ENCODE measurements at regions not wholly inside any gene's neighbourhood (a gene's known extent, or its start where the extent isn't known, plus 50 kb on each side); places are given as distances from the start of the nearest gene placed in this dataset.
A peak's percentile ranks its signal among the peaks of the same experiment; 100 is the strongest.

DNA sequence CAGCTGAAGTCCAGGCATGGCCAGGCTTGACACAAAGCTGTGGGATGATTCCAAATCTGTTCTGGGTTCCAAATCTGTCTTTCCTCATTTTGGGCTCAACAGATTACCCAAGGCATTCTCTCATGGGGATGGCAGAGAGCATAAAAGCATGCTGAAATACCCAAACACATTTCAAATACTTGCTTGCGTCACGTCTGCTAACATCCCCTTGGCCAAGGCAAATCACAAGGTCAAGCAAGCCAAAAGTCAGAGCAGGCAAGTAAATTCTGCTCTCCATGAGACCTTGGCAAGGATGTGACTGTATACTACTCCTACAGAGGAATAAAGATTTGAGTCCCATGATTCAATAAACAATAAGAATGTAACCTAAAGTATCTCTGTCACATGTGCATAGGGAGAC is 306.7 kb downstream of the EPB41L4A start:
- no peaks in the 10 kb centered on the region for H3K36me3 ChIP-seq (ENCODE audit: insufficient read depth, low read length)
- H3K4me1 ChIP-seq (ENCODE audit: insufficient read depth, low read length) = no peaks in the 10 kb centered on the region
- TF ChIP-seq, protein P1, sequence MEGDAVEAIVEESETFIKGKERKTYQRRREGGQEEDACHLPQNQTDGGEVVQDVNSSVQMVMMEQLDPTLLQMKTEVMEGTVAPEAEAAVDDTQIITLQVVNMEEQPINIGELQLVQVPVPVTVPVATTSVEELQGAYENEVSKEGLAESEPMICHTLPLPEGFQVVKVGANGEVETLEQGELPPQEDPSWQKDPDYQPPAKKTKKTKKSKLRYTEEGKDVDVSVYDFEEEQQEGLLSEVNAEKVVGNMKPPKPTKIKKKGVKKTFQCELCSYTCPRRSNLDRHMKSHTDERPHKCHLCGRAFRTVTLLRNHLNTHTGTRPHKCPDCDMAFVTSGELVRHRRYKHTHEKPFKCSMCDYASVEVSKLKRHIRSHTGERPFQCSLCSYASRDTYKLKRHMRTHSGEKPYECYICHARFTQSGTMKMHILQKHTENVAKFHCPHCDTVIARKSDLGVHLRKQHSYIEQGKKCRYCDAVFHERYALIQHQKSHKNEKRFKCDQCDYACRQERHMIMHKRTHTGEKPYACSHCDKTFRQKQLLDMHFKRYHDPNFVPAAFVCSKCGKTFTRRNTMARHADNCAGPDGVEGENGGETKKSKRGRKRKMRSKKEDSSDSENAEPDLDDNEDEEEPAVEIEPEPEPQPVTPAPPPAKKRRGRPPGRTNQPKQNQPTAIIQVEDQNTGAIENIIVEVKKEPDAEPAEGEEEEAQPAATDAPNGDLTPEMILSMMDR (IDR thresholded peaks at IDR 0.05; ENCODE audit: extremely low read depth, low read depth, low read length) = no peak
- no peaks in the 10 kb centered on the region for H3K79me2 ChIP-seq (ENCODE audit: insufficient read depth, low read length)
- DNase-seq (ENCODE audit: insufficient read length, low spot score, missing footprints) = no peak
- H3K4me2 ChIP-seq (ENCODE audit: insufficient read depth, low read length) = no peak overlapping the region
- H3K27me3 ChIP-seq (ENCODE audit: insufficient read depth, low read length) = no peaks in the 10 kb centered on the region
- no peaks in the 10 kb centered on the region for H4K20me1 ChIP-seq (ENCODE audit: insufficient read depth, low read length)
- H3K9me3 ChIP-seq (ENCODE audit: low read depth, low read length) = no peaks in the 10 kb centered on the region
- no peak overlapping the region for H3K27ac ChIP-seq (ENCODE audit: low read depth, low read length)
- H2AFZ ChIP-seq (ENCODE audit: low read length) = no peak overlapping the region
- no peak overlapping the region for H3K4me3 ChIP-seq (ENCODE audit: insufficient read depth, low read length)

DNA sequence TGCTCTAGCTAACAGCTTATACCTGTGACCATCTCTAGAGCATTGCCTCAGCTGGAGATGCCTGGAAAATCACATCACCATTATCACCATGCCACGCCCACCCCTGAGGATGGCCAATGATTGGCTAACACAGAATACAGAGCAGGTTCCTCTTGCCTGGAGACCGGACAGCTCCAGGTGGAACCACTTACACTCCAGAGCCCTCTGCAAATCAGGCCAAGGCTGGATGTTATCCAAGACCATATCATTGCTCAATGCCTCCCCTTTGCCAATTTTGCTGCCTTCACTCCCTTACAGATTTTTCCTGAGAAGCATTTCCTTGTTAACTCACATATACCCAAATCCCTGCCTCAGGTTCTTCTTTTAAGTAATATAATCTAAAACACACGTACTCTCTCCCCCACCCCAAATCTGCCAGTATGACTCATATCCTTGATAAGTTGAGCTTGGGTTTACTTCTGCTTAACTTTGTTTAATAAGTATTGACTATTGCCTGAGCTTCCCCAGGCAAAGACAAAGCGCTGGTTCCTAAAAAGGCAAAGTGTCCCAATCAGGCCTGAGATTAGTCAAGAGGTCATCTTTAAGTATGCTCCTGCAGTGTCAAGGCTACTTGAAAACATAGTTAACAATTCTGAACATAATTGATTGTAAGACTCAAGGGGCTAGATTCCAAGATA is 309.6 kb downstream of the EPB41L4A start:
- Histone ChIP-seq H3K9me3 (ENCODE audit: low read depth, low read length) (no peaks in the 10 kb centered on the region), H4K20me1 (ENCODE audit: insufficient read depth, low read length) (no peaks in the 10 kb centered on the region), H3K4me2 (ENCODE audit: insufficient read depth, low read length) (no peak overlapping the region), H3K4me3 (ENCODE audit: insufficient read depth, low read length) (no peak overlapping the region), H3K36me3 (ENCODE audit: insufficient read depth, low read length) (no peaks in the 10 kb centered on the region), H3K79me2 (ENCODE audit: insufficient read depth, low read length) (no peaks in the 10 kb centered on the region), H3K4me1 (ENCODE audit: insufficient read depth, low read length) (no peaks in the 10 kb centered on the region), H3K27ac (ENCODE audit: low read depth, low read length) (no peak overlapping the region), H2AFZ (ENCODE audit: low read length) (no peak overlapping the region), H3K27me3 (ENCODE audit: insufficient read depth, low read length) (no peaks in the 10 kb centered on the region)
- DNase-seq (ENCODE audit: insufficient read length, low spot score, missing footprints) = no peak
- TF ChIP-seq, protein P1 (IDR thresholded peaks at IDR 0.05; ENCODE audit: extremely low read depth, low read depth, low read length) = no peak

GRCh38 chr5:112106878-112107277 is 312.2 kb downstream of the EPB41L4A start:
- no peak for DNase-seq (ENCODE audit: insufficient read length, low spot score, missing footprints)
- Histone ChIP-seq H3K4me1 (ENCODE audit: insufficient read depth, low read length) (no peaks in the 10 kb centered on the region), H3K27me3 (ENCODE audit: insufficient read depth, low read length) (no peaks in the 10 kb centered on the region), H3K4me3 (ENCODE audit: insufficient read depth, low read length) (no peak overlapping the region), H3K79me2 (ENCODE audit: insufficient read depth, low read length) (no peaks in the 10 kb centered on the region), H4K20me1 (ENCODE audit: insufficient read depth, low read length) (no peaks in the 10 kb centered on the region), H2AFZ (ENCODE audit: low read length) (no peak overlapping the region), H3K9me3 (ENCODE audit: low read depth, low read length) (no peaks in the 10 kb centered on the region), H3K36me3 (ENCODE audit: insufficient read depth, low read length) (no peaks in the 10 kb centered on the region), H3K27ac (ENCODE audit: low read depth, low read length) (no peak overlapping the region), H3K4me2 (ENCODE audit: insufficient read depth, low read length) (no peak overlapping the region)
- TF ChIP-seq, protein P1 (IDR thresholded peaks at IDR 0.05; ENCODE audit: extremely low read depth, low read depth, low read length) = no peak

GRCh38 chr5:112097768-112098167 is 321.3 kb downstream of the EPB41L4A start:
- Histone ChIP-seq H3K4me1 (ENCODE audit: insufficient read depth, low read length) (peaks cover 3% of the 10 kb centered on the region), H3K27me3 (ENCODE audit: insufficient read depth, low read length) (no peaks in the 10 kb centered on the region), H3K9me3 (ENCODE audit: low read depth, low read length) (no peaks in the 10 kb centered on the region), H2AFZ (ENCODE audit: low read length) (peak overlapping the region; percentile 86), H4K20me1 (ENCODE audit: insufficient read depth, low read length) (no peaks in the 10 kb centered on the region), H3K79me2 (ENCODE audit: insufficient read depth, low read length) (no peaks in the 10 kb centered on the region), H3K27ac (ENCODE audit: low read depth, low read length) (peak overlapping the region; percentile 43), H3K4me3 (ENCODE audit: insufficient read depth, low read length) (peak overlapping the region; percentile 50), H3K4me2 (ENCODE audit: insufficient read depth, low read length) (peak overlapping the region; percentile 73), H3K36me3 (ENCODE audit: insufficient read depth, low read length) (no peaks in the 10 kb centered on the region)
- DNase-seq (ENCODE audit: insufficient read length, low spot score, missing footprints) = no peak
- TF ChIP-seq, protein P1 (IDR thresholded peaks at IDR 0.05; ENCODE audit: extremely low read depth, low read depth, low read length) = no peak
